AG09319 (cell line): ENCODE measurements at regions not wholly inside any gene's neighbourhood (a gene's known extent, or its start where the extent isn't known, plus 50 kb on each side); places are given as distances from the start of the nearest gene placed in this dataset.
"Not testable (repeated sequence)": the region's sequence is repeated elsewhere in the genome, so short reads cannot be mapped to it uniquely, and the experiment has no call there.

Experiments used
- DNase-seq: peaks from one replicate; pipeline ENCODE4 v3.0.0-alpha.2; 2010; ENCODE audit warnings: low read depth; ENCODE audit errors: extremely low read depth
- TF ChIP-seq, protein P1 (sequence below): IDR thresholded peaks from 2 replicates; pipeline ENCODE4 v1.5.1; 2011; ENCODE audit warnings: low read depth, mild to moderate bottlenecking, inconsistent platforms, low read length, moderate library complexity

DNA sequence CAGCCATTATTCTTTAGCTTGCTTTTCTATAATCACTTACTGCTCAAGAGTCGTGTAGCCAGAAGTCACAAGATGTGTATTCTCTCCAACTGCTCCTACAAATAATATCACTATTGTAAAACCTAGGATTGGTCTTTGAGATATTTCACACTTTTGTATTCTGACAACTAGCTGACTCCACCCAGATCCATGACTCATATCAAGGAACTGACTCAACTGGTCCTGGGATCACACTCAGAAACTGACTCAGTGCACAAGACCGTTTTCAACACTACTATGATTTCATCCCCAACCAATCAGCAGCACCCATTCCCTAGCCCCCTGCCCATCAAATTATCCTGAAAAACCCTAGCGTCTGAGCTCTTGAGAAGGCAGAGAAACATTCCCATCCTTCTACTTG is 56.5 kb upstream of the ORC5 start:
- TF ChIP-seq, protein P1, sequence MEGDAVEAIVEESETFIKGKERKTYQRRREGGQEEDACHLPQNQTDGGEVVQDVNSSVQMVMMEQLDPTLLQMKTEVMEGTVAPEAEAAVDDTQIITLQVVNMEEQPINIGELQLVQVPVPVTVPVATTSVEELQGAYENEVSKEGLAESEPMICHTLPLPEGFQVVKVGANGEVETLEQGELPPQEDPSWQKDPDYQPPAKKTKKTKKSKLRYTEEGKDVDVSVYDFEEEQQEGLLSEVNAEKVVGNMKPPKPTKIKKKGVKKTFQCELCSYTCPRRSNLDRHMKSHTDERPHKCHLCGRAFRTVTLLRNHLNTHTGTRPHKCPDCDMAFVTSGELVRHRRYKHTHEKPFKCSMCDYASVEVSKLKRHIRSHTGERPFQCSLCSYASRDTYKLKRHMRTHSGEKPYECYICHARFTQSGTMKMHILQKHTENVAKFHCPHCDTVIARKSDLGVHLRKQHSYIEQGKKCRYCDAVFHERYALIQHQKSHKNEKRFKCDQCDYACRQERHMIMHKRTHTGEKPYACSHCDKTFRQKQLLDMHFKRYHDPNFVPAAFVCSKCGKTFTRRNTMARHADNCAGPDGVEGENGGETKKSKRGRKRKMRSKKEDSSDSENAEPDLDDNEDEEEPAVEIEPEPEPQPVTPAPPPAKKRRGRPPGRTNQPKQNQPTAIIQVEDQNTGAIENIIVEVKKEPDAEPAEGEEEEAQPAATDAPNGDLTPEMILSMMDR = no peak
- no peak for DNase-seq

DNA sequence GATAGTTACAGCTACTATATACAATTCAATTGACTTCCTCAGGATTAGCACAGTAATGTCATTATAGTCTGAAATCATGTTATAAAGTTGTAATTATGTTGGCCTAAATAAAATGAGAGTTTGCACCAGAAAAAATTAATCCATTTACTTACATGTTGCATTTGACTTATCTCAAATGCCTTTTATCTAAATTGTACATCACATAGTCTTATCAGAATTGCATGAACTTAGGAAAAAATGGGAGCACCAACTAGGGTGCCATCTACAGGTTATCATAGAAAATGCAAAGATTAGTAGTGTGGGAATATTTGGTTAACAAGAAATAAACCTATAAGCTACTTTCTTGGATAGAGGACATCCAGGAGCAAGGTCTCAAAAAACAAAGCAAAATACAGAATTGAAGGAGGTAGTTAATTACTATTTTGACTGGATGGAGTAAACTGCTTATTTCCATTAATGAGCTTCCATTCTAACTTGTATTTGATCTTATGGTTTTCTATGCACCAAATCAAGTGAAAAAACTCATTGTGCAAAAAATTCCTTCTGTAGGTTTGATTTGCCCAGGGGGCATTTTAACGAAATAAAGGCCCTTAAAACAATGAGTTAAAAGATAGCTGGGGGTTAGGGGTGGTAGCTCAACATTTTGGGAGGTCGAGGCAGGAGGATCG is 60.0 kb upstream of the ORC5 start:
- DNase-seq = no peak

DNA sequence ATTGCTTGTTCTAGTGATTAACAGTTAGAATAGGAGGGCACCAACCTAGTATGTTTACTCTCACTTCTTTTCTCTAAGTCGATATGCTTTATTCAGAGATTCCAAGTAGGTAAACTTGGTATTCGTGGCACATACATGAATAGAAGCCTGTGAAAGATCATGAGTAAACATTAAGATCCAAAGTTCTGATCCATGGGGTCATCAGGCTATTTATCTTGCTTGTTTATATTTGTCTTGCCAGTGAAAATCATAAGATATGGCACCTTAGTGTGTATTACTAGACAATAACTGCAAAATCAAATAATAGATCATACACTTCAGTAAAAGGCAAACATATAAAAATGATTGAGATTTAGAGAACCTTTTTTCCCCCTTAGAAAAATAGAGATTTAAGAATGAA is 56.5 kb upstream of the LHFPL3 start:
- TF ChIP-seq, protein P1 = no peak
- DNase-seq = no peak

More for the DNA sequence above, 60.0 kb upstream of the ORC5 start:
- TF ChIP-seq, protein P1 = peak; percentile 57

DNA sequence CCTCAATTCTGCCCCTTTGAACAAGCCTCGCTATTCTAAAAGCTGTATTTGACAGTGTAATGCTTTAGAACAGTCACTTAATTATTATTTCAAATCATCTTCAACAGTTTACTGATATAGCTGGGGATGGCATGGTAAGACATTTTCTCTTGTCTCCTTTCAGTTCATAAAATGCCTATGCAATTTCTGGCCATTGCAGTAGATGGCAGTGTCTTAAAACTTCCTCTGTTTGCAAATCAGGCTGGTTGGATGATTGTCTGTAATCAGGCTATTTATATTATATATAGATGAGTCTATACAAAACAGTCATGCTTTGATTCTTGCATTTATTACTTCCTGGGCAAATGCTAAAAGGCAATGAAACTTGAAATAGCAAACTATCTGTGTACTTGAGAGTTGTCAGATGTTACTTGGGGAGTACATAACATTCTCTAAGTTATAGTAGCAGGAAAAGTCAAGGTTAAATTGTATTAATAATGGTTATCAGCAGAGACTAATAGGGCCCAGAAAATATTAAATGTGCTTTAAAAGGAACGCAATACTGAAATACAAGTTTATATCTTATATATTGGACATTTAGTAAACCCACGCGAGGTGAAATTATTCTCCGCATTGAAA is 55.5 kb upstream of the LHFPL3 start:
- DNase-seq = no peak
- TF ChIP-seq, protein P1 = peak; percentile 56

DNA sequence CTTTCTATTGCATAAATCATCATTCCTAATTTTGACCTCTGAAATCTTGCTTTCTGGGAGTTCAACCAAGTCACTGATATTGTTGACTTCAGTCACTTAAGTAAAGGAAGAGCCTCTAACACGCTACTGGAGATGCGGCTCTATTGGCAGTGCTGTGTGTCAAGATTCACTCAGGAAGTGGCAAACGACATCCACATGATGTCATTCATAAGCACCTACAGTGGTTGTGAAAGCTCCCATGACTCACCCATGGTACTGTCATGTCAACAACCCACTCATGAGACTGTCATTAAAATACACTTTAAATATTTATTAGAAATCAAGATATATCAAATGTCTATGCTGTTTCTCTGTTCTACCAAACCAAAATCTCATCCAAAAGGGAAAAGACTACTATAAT is 52.5 kb upstream of the LHFPL3 start:
- DNase-seq = no peak
- TF ChIP-seq, protein P1 = no peak

DNA sequence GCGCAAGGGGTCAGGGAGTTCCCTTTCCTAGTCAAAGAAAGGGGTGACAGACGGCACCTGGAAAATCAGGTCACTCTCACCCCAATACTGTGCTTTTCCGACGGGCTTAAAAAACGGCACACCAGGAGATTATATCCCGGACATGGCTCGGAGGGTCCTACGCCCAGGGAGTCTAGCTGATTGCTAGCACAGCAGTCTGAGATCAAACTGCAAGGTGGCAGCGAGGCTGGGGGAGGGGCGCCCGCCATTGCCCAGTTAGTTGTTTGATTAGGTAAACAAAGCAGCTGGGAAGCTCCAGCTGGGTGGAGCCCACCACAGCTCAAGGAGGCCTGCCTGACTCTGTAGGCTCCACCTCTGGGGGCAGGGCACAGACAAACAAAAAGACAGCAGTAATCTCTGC is 51.7 kb upstream of the LHFPL3 start:
- not testable (repeated sequence) for DNase-seq
